SK-N-SH (cell line): ENCODE measurements at regions not wholly inside any gene's neighbourhood (a gene's known extent, or its start where the extent isn't known, plus 50 kb on each side); places are given as distances from the start of the nearest gene placed in this dataset.

Source experiments
- CTCF ChIA-PET: fragments of 300-600, 350-600 bp; formaldehyde crosslinking; extraction: SDS; loops from one replicate; lab custom pipeline; 2021; lab: Yijun Ruan, JAX
- POLR2A ChIA-PET: fragments of 350-600 bp; sonication (Branson Sonifier 250); formaldehyde crosslinking; extraction: SDS; loops from one replicate; lab custom pipeline; 2020; ENCODE audit warnings: antibody characterized with exemption, inconsistent platforms; lab: Yijun Ruan, JAX
- DNase-seq: peaks from one replicate; pipeline ENCODE4 v3.0.0; 2012
- H2AFZ ChIP-seq: fragments of 200-600 bp; sonication (generic); 2 replicates; pipeline ENCODE4 v1.8.1; 2016; ENCODE audit warnings: antibody characterized with exemption, mild to moderate bottlenecking, low read depth
- H3F3A ChIP-seq: fragments of 200-600 bp; sonication (generic); replicated peaks from 2 replicates; pipeline ENCODE3; 2016; ENCODE audit warnings: antibody characterized with exemption, mild to moderate bottlenecking; ENCODE audit not compliant: insufficient read depth
- H3K27ac ChIP-seq, 2 experiments: fragments of 200-500 bp in 1 of 2; fragments of 200-600 bp in 1 of 2; sonication (Bioruptor generic) in 1 of 2; sonication (generic), shearing (Covaris generic) in 1 of 2; 2 replicates each; pipeline versions ENCODE4 v1.5.1 to v1.6.1; 2014 to 2016; ENCODE audit warnings: low read depth in 2 of 2, inconsistent platforms in 1 of 2, low read length in 1 of 2, mild to moderate bottlenecking in 1 of 2, mixed read lengths in 1 of 2
- H3K27me3 ChIP-seq: fragments of 200-600 bp; sonication (generic), shearing (Covaris generic); 2 replicates; pipeline ENCODE4 v1.6.1; 2016; ENCODE audit warnings: mixed run types; ENCODE audit not compliant: insufficient read depth
- H3K36me3 ChIP-seq, 2 experiments: fragments of 200-500 bp in 1 of 2; fragments of 200-600 bp in 1 of 2; sonication (Bioruptor generic) in 1 of 2; sonication (generic) in 1 of 2; replicated peaks in 1 of 2; 2 replicates each; pipeline versions ENCODE3 to v1.5.1; 2014 to 2016; ENCODE audit warnings: low read length in 1 of 2, mild to moderate bottlenecking in 1 of 2; ENCODE audit not compliant: insufficient read depth in 2 of 2, control insufficient read depth in 1 of 2
- H3K4me1 ChIP-seq, 2 experiments: fragments of 200-500 bp in 1 of 2; fragments of 200-600 bp in 1 of 2; sonication (Bioruptor generic) in 1 of 2; sonication (generic), shearing (Covaris generic) in 1 of 2; 2 replicates each; pipeline versions ENCODE4 v1.5.1 to v1.6.1; 2014 to 2016; ENCODE audit warnings: low read depth in 1 of 2, low read length in 1 of 2, mixed run types in 1 of 2; ENCODE audit not compliant: insufficient read depth in 2 of 2, control insufficient read depth in 1 of 2
- H3K4me2 ChIP-seq: fragments of 200-600 bp; sonication (generic), shearing (Covaris generic); 2 replicates; pipeline ENCODE4 v1.6.1; 2017; ENCODE audit warnings: mixed run types
- H3K4me3 ChIP-seq, 2 experiments: fragments of 200-500 bp in 1 of 2; fragments of 200-600 bp in 1 of 2; sonication (Bioruptor generic) in 1 of 2; sonication (generic), shearing (Covaris generic) in 1 of 2; 2 replicates each; pipeline versions ENCODE4 v1.5.1 to v1.8.1; 2014 to 2016; ENCODE audit warnings: low read depth in 2 of 2, inconsistent platforms in 1 of 2, low read length in 1 of 2, mild to moderate bottlenecking in 1 of 2, mixed read lengths in 1 of 2, moderate library complexity in 1 of 2
- H3K79me2 ChIP-seq: fragments of 200-600 bp; sonication (generic); 2 replicates; pipeline ENCODE4 v1.8.1; 2017; ENCODE audit warnings: mild to moderate bottlenecking; ENCODE audit not compliant: insufficient read depth
- H3K9ac ChIP-seq: fragments of 200-600 bp; sonication (generic); 2 replicates; pipeline ENCODE4 v1.6.1; 2017; ENCODE audit warnings: mixed run types
- H3K9me2 ChIP-seq: fragments of 200-600 bp; sonication (generic); 2 replicates; pipeline ENCODE4 v1.6.1; 2017; ENCODE audit warnings: mixed run types
- H3K9me3 ChIP-seq: fragments of 200-600 bp; sonication (generic); 2 replicates; pipeline ENCODE4 v1.6.1; 2017; ENCODE audit warnings: mixed run types, mild to moderate bottlenecking, moderate library complexity
- H4K20me1 ChIP-seq: fragments of 200-600 bp; sonication (generic); 2 replicates; pipeline ENCODE4 v1.6.1; 2017; ENCODE audit warnings: mild to moderate bottlenecking, mixed run types; ENCODE audit not compliant: insufficient read depth
- EZH2phosphoT487 ChIP-seq: fragments of 200-600 bp; sonication (generic); IDR thresholded peaks from 2 replicates; pipeline ENCODE4 v1.6.1; 2017; ENCODE audit warnings: low read depth, mixed run types, mild to moderate bottlenecking, antibody characterized with exemption, moderate library complexity, borderline replicate concordance
- FOXM1 ChIP-seq: IDR thresholded peaks from 2 replicates; pipeline ENCODE4 v1.4.0; 2012; ENCODE audit warnings: low read depth, mild to moderate bottlenecking
- MXI1 ChIP-seq: IDR thresholded peaks from 2 replicates; pipeline ENCODE4 v1.6.1; 2012; ENCODE audit warnings: mild to moderate bottlenecking, low read depth, low read length, improper control_type of control experiment
- NFIC ChIP-seq: IDR thresholded peaks from 2 replicates; pipeline ENCODE4 v1.4.0; 2012; ENCODE audit warnings: borderline replicate concordance
- PBX3 ChIP-seq: IDR thresholded peaks from 2 replicates; pipeline ENCODE4; 2012
- POLR2AphosphoS5 ChIP-seq: IDR thresholded peaks from 2 replicates; pipeline ENCODE4 v1.6.1; 2012; ENCODE audit warnings: low read depth, low read length
- RAD21 ChIP-seq: IDR thresholded peaks from 2 replicates; pipeline ENCODE4 v1.6.1; 2012; ENCODE audit warnings: mild to moderate bottlenecking, low read length
- RCOR1 ChIP-seq: fragments of 150-350 bp; IDR thresholded peaks from 2 replicates; pipeline ENCODE4 v1.6.1; 2017; ENCODE audit warnings: antibody characterized with exemption, low read length
- REST ChIP-seq: IDR thresholded peaks from 2 replicates; pipeline ENCODE4 v1.6.1; 2012; ENCODE audit warnings: mild to moderate bottlenecking, low read depth, low read length, moderate library complexity
- RFX5 ChIP-seq: IDR thresholded peaks from 2 replicates; pipeline ENCODE4 v1.6.1; 2012; ENCODE audit warnings: mild to moderate bottlenecking, improper control_type of control experiment, low read length
- RXRA ChIP-seq: IDR thresholded peaks from 2 replicates; pipeline ENCODE4 v1.4.0; 2012; ENCODE audit warnings: low read depth, mild to moderate bottlenecking, borderline replicate concordance
- SMC3 ChIP-seq: IDR thresholded peaks from 2 replicates; pipeline ENCODE4 v1.6.1; 2012; ENCODE audit warnings: low read depth, low read length, improper control_type of control experiment
- TCF12 ChIP-seq: IDR thresholded peaks from 2 replicates; pipeline ENCODE4 v1.4.0; 2012
- USF1 ChIP-seq: IDR thresholded peaks from 2 replicates; pipeline ENCODE4 v1.4.0; 2012; ENCODE audit warnings: low read depth, borderline replicate concordance
- ZBTB33 ChIP-seq: IDR thresholded peaks from 2 replicates; pipeline ENCODE4 v1.4.0; 2012; ENCODE audit warnings: low read depth, borderline replicate concordance
- WGBS: methylation state at CpG from one replicate; pipeline ENCODE4 v1.1.6; 2017; ENCODE audit warnings: low lambda C conversion rate; 5-methylcytosine and 5-hydroxymethylcytosine counted together

- no peak for DNase-seq
- no peaks in the 10 kb centered on the region for H3K4me1 ChIP-seq
- H4K20me1 ChIP-seq = no peaks in the 10 kb centered on the region
- TF ChIP-seq FOXM1 (no peak), PBX3 (no peak), RAD21 (no peak), SMC3 (no peak)
- no peak overlapping the region for H3K9ac ChIP-seq
- no peak overlapping the region for H3K4me3 ChIP-seq
- no peak overlapping the region for H3K27ac ChIP-seq
- H2AFZ ChIP-seq = no peak overlapping the region
- H3K36me3 ChIP-seq = no peaks in the 10 kb centered on the region
- H3K79me2 ChIP-seq = no peaks in the 10 kb centered on the region
- H3F3A ChIP-seq = no peaks in the 10 kb centered on the region
- WGBS = 17% methylated on average over 4 of the region's 4 CpGs
- POLR2A ChIA-PET = no interaction called here
- no peaks in the 10 kb centered on the region for H3K9me3 ChIP-seq
- H3K4me2 ChIP-seq = no peak overlapping the region
- H3K27me3 ChIP-seq = no peaks in the 10 kb centered on the region
- H3K9me2 ChIP-seq = no peaks in the 10 kb centered on the region
- CTCF ChIA-PET = interaction anchor here (1.4 kb wide), 1 partner anchor 618 kb away, joined by 3 read pairs; no protein-coding TSS in a partner anchor
These were observed 170.1 kb downstream of the SEC16B start for GRCh38 chr1:177799746-177800145.

- no peak overlapping the region for H2AFZ ChIP-seq
- H3K27ac ChIP-seq = no peak overlapping the region
- H3K9me2 ChIP-seq = no peaks in the 10 kb centered on the region
- ChIA-PET CTCF (no interaction called here), POLR2A (no interaction called here)
- H3K27me3 ChIP-seq = no peaks in the 10 kb centered on the region
- TF ChIP-seq NFIC = no peak
- no peak for TF ChIP-seq TCF12
- TF ChIP-seq MXI1 = no peak
- no peak overlapping the region for H3K4me2 ChIP-seq
- H3K9me3 ChIP-seq = no peaks in the 10 kb centered on the region
- H3K36me3 ChIP-seq = no peaks in the 10 kb centered on the region
- H3K9ac ChIP-seq = no peak overlapping the region
- DNase-seq = no peak
- no peak overlapping the region for H3K4me3 ChIP-seq
- H4K20me1 ChIP-seq = no peaks in the 10 kb centered on the region
- H3K79me2 ChIP-seq = no peaks in the 10 kb centered on the region
- H3F3A ChIP-seq = no peaks in the 10 kb centered on the region
- no peaks in the 10 kb centered on the region for H3K4me1 ChIP-seq
- 14% methylated on average over 3 of the region's 3 CpGs for WGBS
These were observed 171.2 kb downstream of the SEC16B start for GRCh38 chr1:177798614-177799013.

- H3K4me3 ChIP-seq = no peak overlapping the region
- H3K9me3 ChIP-seq = no peaks in the 10 kb centered on the region
- 21% methylated on average over 2 of the region's 2 CpGs for WGBS
- no peak for DNase-seq
- no peak overlapping the region for H3K4me2 ChIP-seq
- no peak overlapping the region for H2AFZ ChIP-seq
- no peaks in the 10 kb centered on the region for H3K9me2 ChIP-seq
- ChIA-PET CTCF (no interaction called here), POLR2A (no interaction called here)
- no peaks in the 10 kb centered on the region for H3K79me2 ChIP-seq
- H3K27ac ChIP-seq = no peak overlapping the region
- no peaks in the 10 kb centered on the region for H4K20me1 ChIP-seq
- H3F3A ChIP-seq = no peaks in the 10 kb centered on the region
- H3K27me3 ChIP-seq = no peaks in the 10 kb centered on the region
- H3K36me3 ChIP-seq = no peaks in the 10 kb centered on the region
- no peaks in the 10 kb centered on the region; a peak in 1 of 4 replicates for H3K4me1 ChIP-seq
- H3K9ac ChIP-seq = no peak overlapping the region
- TF ChIP-seq USF1 (no peak), REST (no peak), NFIC (no peak), RFX5 (no peak), RCOR1 (no peak), RXRA (no peak), FOXM1 (no peak), POLR2AphosphoS5 (no peak), EZH2phosphoT487 (no peak), ZBTB33 (no peak)
These were observed 173.3 kb downstream of the SEC16B start for GRCh38 chr1:177796561-177796960.
